PFSK-1 (cell line): ENCODE measurements at regions not wholly inside any gene's neighbourhood (a gene's known extent, or its start where the extent isn't known, plus 50 kb on each side); places are given as distances from the start of the nearest gene placed in this dataset.

Experiments used
- POLR2AphosphoS5 ChIP-seq: IDR thresholded peaks from 2 replicates; pipeline ENCODE4 v1.6.1; 2012; ENCODE audit warnings: low read depth, mild to moderate bottlenecking, control low read depth, low read length, moderate library complexity
- TF ChIP-seq, protein P1 (sequence below), 2 experiments: IDR thresholded peaks; 2 replicates each; pipeline versions ENCODE4 v1.6.1 to v1.8.0; 2011 to 2012; ENCODE audit warnings: low read depth in 2 of 2, low read length in 2 of 2, control low read depth in 1 of 2, inconsistent platforms in 1 of 2, mild to moderate bottlenecking in 1 of 2, moderate library complexity in 1 of 2; ENCODE audit not compliant: insufficient read depth in 1 of 2

- TF ChIP-seq, protein P1, sequence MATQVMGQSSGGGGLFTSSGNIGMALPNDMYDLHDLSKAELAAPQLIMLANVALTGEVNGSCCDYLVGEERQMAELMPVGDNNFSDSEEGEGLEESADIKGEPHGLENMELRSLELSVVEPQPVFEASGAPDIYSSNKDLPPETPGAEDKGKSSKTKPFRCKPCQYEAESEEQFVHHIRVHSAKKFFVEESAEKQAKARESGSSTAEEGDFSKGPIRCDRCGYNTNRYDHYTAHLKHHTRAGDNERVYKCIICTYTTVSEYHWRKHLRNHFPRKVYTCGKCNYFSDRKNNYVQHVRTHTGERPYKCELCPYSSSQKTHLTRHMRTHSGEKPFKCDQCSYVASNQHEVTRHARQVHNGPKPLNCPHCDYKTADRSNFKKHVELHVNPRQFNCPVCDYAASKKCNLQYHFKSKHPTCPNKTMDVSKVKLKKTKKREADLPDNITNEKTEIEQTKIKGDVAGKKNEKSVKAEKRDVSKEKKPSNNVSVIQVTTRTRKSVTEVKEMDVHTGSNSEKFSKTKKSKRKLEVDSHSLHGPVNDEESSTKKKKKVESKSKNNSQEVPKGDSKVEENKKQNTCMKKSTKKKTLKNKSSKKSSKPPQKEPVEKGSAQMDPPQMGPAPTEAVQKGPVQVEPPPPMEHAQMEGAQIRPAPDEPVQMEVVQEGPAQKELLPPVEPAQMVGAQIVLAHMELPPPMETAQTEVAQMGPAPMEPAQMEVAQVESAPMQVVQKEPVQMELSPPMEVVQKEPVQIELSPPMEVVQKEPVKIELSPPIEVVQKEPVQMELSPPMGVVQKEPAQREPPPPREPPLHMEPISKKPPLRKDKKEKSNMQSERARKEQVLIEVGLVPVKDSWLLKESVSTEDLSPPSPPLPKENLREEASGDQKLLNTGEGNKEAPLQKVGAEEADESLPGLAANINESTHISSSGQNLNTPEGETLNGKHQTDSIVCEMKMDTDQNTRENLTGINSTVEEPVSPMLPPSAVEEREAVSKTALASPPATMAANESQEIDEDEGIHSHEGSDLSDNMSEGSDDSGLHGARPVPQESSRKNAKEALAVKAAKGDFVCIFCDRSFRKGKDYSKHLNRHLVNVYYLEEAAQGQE (IDR thresholded peaks at IDR 0.05; ENCODE audit: insufficient read depth in 1 of 2, low read depth in 2 of 2, low read length in 2 of 2): no peak
- TF ChIP-seq POLR2AphosphoS5: no peak
These were observed 733.7 kb upstream of the FAM98A start for GRCh38 chr2:34332813-34333212.
